ENCODE measurements at regions not wholly inside any gene's neighbourhood (a gene's known extent, or its start where the extent isn't known, plus 50 kb on each side); places are given as distances from the start of the nearest gene placed in this dataset.

GRCh38 chr16:86198206-86199118 lies 299.5 kb downstream of the IRF8 start:
- H3K4me3 Mint-ChIP-seq = peak overlapping the region in 1 of 2 donors; percentile 70
- no peaks in the 10 kb centered on the region for H3K79me2 ChIP-seq (ENCODE audit: insufficient read depth, low read length)
- no peaks in the 10 kb centered on the region for H3K4me1 ChIP-seq (ENCODE audit: control insufficient read depth in 1 of 2, insufficient read depth in 2 of 2, low read length in 2 of 2)
- no peaks in the 10 kb centered on the region for H4K20me1 ChIP-seq (ENCODE audit: insufficient read depth, low read length)
- H3K9me3 Mint-ChIP-seq = peaks cover 0 to 8% (median 0%) of the 10 kb centered on the region in 7 donors
- H3K27me3 Mint-ChIP-seq (ENCODE audit: low read depth in 3 of 3) = peaks cover 53 to 78% (median 62%) of the 10 kb centered on the region in 3 donors
- no peaks in the 10 kb centered on the region for H3K9me3 ChIP-seq (replicated peaks in 1 of 2; ENCODE audit: control insufficient read depth in 1 of 2, insufficient read depth in 1 of 2, low read length in 2 of 2)
- TF ChIP-seq CTCF (IDR thresholded peaks at IDR 0.05) = no peak
- intact Hi-C loops (cut with micrococcal nuclease) = no loop called here
- H3K27ac ChIP-seq (ENCODE audit: low read depth in 1 of 2, low read length in 2 of 2) = no peak overlapping the region
- no peak overlapping the region for H3K9ac ChIP-seq (ENCODE audit: insufficient read depth, low read length, poor library complexity, severe bottlenecking)
- no peak for DNase-seq
- no peaks in the 10 kb centered on the region for H3K36me3 Mint-ChIP-seq
- H3K27ac Mint-ChIP-seq = no peak overlapping the region
- no peak overlapping the region for H3K4me2 ChIP-seq (replicated peaks; ENCODE audit: extremely low read depth, low read length, poor library complexity, severe bottlenecking)
- no peak overlapping the region for H2AFZ ChIP-seq (ENCODE audit: insufficient read depth, low read depth, low read length, poor library complexity, severe bottlenecking)
- H3K36me3 ChIP-seq (replicated peaks in 1 of 2; ENCODE audit: control insufficient read depth in 1 of 2, insufficient read depth in 2 of 2, low read length in 2 of 2) = no peaks in the 10 kb centered on the region
- no peak overlapping the region for H3K4me3 ChIP-seq (replicated peaks in 1 of 3; ENCODE audit: low read depth in 2 of 3, low read length in 3 of 3)
- H3K4me1 Mint-ChIP-seq = no peaks in the 10 kb centered on the region
- H3K27me3 ChIP-seq (ENCODE audit: control insufficient read depth in 2 of 2, insufficient read depth in 2 of 2, low read length in 2 of 2) = peaks cover 28 to 60% of the 10 kb centered on the region in 2 donors
- WGBS (ENCODE audit: insufficient coverage) = 13% methylated on average over 18 of the region's 29 CpGs

- no peaks in the 10 kb centered on the region for H3K79me2 ChIP-seq (ENCODE audit: insufficient read depth, low read length)
- intact Hi-C loops (cut with micrococcal nuclease) = no loop called here
- DNase-seq = no peak
- no peak overlapping the region for H3K4me3 ChIP-seq (replicated peaks in 1 of 3; ENCODE audit: low read depth in 2 of 3, low read length in 3 of 3)
- H3K36me3 ChIP-seq (replicated peaks in 1 of 2; ENCODE audit: control insufficient read depth in 1 of 2, insufficient read depth in 2 of 2, low read length in 2 of 2) = no peaks in the 10 kb centered on the region
- peak overlapping the region in 1 of 2 donors; percentile 70 for H3K4me3 Mint-ChIP-seq
- H3K4me2 ChIP-seq (replicated peaks; ENCODE audit: extremely low read depth, low read length, poor library complexity, severe bottlenecking) = no peak overlapping the region
- H3K9me3 ChIP-seq (replicated peaks in 1 of 2; ENCODE audit: control insufficient read depth in 1 of 2, insufficient read depth in 1 of 2, low read length in 2 of 2) = no peaks in the 10 kb centered on the region
- H3K9me3 Mint-ChIP-seq = peaks cover 0 to 9% (median 0%) of the 10 kb centered on the region in 7 donors
- no peaks in the 10 kb centered on the region for H3K4me1 Mint-ChIP-seq
- no peak overlapping the region for H3K27ac ChIP-seq (ENCODE audit: low read depth in 1 of 2, low read length in 2 of 2)
- no peak overlapping the region for H3K27ac Mint-ChIP-seq
- no peaks in the 10 kb centered on the region for H3K4me1 ChIP-seq (ENCODE audit: control insufficient read depth in 1 of 2, insufficient read depth in 2 of 2, low read length in 2 of 2)
- no peaks in the 10 kb centered on the region for H3K36me3 Mint-ChIP-seq
- H3K9ac ChIP-seq (ENCODE audit: insufficient read depth, low read length, poor library complexity, severe bottlenecking) = no peak overlapping the region
- 30% methylated on average over 4 of the region's 7 CpGs for WGBS (ENCODE audit: insufficient coverage)
- peaks cover 28 to 60% of the 10 kb centered on the region in 2 donors for H3K27me3 ChIP-seq (ENCODE audit: control insufficient read depth in 2 of 2, insufficient read depth in 2 of 2, low read length in 2 of 2)
- H3K27me3 Mint-ChIP-seq (ENCODE audit: low read depth in 3 of 3) = peaks cover 55 to 80% (median 61%) of the 10 kb centered on the region in 3 donors
- no peak for TF ChIP-seq CTCF (IDR thresholded peaks at IDR 0.05)
- H2AFZ ChIP-seq (ENCODE audit: insufficient read depth, low read depth, low read length, poor library complexity, severe bottlenecking) = no peak overlapping the region
- H4K20me1 ChIP-seq (ENCODE audit: insufficient read depth, low read length) = no peaks in the 10 kb centered on the region
Observed at GRCh38 chr16:86199182-86199581, 300.2 kb downstream of the IRF8 start.
